ENCODE measurements at regions not wholly inside any gene's neighbourhood (a gene's known extent, or its start where the extent isn't known, plus 50 kb on each side); places are given as distances from the start of the nearest gene placed in this dataset.

DNA sequence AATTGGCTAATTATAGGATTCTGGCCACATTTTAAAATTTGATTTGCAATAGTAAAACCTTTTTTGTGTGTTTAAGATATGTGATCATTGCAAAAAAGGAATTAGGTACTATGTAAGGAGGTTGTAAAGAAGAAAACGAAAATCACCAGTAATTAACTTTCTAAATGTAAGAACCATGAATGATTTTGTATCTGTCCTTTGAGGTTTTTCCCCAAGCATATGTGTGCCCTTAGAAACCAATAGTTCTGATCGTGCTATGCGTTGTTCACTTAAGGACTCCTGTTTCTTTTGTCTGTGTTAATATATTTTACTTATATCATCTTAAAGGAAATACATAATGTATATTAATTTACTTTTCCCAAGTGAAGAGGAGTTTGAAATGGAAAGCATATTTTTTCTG is 410.2 kb downstream of the PSAT1 start:
- TF ChIP-seq, protein P1, sequence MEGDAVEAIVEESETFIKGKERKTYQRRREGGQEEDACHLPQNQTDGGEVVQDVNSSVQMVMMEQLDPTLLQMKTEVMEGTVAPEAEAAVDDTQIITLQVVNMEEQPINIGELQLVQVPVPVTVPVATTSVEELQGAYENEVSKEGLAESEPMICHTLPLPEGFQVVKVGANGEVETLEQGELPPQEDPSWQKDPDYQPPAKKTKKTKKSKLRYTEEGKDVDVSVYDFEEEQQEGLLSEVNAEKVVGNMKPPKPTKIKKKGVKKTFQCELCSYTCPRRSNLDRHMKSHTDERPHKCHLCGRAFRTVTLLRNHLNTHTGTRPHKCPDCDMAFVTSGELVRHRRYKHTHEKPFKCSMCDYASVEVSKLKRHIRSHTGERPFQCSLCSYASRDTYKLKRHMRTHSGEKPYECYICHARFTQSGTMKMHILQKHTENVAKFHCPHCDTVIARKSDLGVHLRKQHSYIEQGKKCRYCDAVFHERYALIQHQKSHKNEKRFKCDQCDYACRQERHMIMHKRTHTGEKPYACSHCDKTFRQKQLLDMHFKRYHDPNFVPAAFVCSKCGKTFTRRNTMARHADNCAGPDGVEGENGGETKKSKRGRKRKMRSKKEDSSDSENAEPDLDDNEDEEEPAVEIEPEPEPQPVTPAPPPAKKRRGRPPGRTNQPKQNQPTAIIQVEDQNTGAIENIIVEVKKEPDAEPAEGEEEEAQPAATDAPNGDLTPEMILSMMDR (IDR thresholded peaks at IDR 0.05): no peak
- no peak for TF ChIP-seq EP300 (IDR thresholded peaks at IDR 0.05)
- no peak for TF ChIP-seq POLR2AphosphoS5 (IDR thresholded peaks at IDR 0.05)
- no peak for TF ChIP-seq POLR2A (IDR thresholded peaks at IDR 0.05)
